MV-4-11 (cell line): ENCODE measurements at regions not wholly inside any gene's neighbourhood (a gene's known extent, or its start where the extent isn't known, plus 50 kb on each side); places are given as distances from the start of the nearest gene placed in this dataset.
A peak's percentile ranks its signal among the peaks of the same experiment; 100 is the strongest.

Experiments
- DNase-seq: peaks from one replicate; lab custom pipeline; 2025; lab: John Stamatoyannopoulos, UW

DNA sequence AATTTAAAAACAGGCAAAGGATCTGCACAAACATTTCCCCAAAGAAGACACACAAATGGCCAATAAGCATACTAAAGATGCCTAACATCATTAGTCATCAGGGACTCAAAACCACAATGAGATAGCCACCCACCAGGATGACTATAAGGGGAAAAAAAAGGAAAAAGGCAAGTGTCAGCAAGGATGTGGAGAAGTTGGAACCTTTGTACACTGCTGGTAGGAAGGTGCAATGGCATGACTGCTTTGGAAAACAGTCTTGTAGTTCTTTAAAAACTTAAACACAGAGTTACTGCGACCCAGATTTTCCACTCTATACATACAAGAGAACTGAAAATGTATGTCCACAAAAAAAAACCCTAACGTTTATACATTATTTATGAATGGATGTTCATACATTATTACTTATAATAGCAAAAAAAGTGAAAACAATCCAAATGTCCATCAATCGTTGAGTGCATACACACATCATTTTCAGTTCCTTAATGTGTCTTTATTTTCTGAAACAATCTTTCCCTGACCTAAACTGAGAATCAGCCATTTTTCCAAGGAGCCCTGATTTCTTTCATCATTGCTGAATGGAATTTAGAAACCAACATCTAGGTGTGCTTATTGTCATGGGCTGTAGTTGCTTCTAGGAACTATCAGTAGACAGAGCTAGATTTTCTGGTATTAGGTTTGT is 64.7 kb upstream of the TLK1 start:
- DNase-seq, result peak; percentile 57

DNA sequence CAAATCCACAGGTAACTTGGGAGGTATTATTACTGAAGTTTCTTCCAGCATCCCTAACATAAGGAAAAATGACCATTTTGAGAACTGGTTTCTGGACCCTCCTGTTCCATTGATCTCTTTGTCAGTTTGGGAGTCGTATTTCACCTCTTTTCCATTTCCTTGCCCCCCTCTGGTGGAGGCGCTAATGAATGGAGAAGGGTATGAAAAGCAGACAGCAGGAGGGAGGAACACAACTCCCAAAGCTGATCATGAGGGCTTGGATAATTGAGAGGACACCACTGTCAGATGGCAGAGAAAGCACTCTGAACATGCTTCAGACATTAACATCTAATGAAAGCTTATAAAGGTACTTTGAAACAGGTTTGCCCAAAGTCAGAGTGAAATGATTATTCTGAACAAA is 56.6 kb upstream of the TLK1 start:
- DNase-seq, result no peak

DNA sequence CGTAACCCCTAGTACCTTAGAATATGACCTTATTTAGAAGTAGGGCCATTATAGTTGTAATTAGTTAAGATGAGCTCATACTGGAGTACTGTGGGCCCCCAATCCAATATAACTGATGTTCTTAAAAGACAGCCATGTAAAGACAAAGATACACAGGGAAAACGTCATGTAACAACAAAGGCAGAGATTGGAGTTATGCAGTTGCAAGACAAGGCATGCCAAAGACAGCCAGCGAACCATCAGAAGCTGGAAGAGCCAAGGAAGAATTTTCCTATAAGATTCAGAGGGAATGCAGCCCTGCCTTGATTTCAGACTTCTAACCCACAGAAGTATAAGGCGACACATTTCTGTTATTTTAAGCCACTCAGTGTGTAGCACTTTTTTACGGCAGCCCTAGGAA is 55.9 kb upstream of the TLK1 start:
- DNase-seq, result no peak

DNA sequence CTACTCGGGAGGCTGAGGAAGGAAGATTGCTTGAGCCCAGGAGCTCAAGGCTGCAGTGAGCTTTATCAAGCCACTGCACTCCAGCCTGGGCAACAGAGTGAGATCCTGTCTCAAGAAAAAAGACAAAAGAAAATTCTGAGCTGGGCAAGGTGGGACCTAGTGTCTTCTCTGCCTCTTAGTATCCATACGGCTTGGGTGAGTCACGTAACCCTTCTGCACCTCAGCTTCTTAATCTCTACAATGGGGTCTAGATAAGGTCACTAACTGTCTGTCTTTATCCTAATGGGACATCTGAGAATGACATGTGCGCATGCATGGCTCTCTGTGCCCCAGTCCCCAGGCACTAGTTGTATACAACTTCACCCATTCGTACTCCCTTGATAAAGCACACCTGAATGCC is 53.4 kb upstream of the TLK1 start:
- DNase-seq, result no peak

DNA sequence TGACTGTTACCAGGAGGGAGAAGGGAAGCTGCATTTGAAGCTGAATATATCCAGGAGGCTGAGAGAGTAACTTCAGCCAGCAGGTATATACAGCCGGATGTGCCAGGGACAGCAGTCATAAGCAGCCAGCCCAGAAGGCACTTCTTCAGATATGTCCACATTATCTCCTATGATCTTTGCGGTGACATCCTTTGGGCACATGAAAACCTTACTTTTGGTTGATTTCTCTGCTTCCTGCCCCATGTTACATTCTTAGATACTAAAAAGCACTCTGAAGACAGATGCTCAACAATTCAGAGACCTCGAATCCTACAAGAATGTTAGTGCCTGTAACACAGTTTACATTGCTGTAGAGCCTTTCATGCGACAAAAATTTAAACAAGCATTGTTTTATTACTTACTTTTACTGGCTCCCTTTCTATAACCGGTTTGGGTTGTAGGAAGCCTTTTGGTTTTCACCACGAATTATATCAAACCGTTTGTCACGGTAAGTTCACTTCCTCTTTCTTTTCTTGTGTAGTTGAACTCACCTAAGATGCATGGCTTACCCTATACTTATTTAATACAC is 50.3 kb upstream of the TLK1 start:
- peak; percentile 43 for DNase-seq
